AG10803 (cell line): ENCODE measurements at regions not wholly inside any gene's neighbourhood (a gene's known extent, or its start where the extent isn't known, plus 50 kb on each side); places are given as distances from the start of the nearest gene placed in this dataset.

ENCODE experiments used
- DNase-seq: peaks from one replicate; pipeline ENCODE4 v3.0.0; 2010; ENCODE audit warnings: low read depth
- H3K4me3 ChIP-seq: 2 replicates; pipeline ENCODE4 v1.5.1; 2011; ENCODE audit warnings: mild to moderate bottlenecking, low read length, control low read depth
- CTCF ChIP-seq: conservative IDR thresholded peaks from 2 replicates; pipeline ENCODE4 v1.5.1; 2011; ENCODE audit warnings: mild to moderate bottlenecking, low read length, control low read depth, inconsistent platforms

- no peak overlapping the region for H3K4me3 ChIP-seq
- DNase-seq, result no peak
- no peak for TF ChIP-seq CTCF
Observed at GRCh38 chr13:105207572-105208293, 1327.7 kb downstream of the EFNB2 start.

- peak; percentile 25 for TF ChIP-seq CTCF
- no peak overlapping the region for H3K4me3 ChIP-seq
- no peak for DNase-seq
Observed at GRCh38 chr13:105202354-105202753, 1333.1 kb downstream of the EFNB2 start.

GRCh38 chr13:105201351-105201750 is 1334.1 kb downstream of the EFNB2 start:
- H3K4me3 ChIP-seq, result no peak overlapping the region
- DNase-seq, result no peak
- no peak for TF ChIP-seq CTCF

DNA sequence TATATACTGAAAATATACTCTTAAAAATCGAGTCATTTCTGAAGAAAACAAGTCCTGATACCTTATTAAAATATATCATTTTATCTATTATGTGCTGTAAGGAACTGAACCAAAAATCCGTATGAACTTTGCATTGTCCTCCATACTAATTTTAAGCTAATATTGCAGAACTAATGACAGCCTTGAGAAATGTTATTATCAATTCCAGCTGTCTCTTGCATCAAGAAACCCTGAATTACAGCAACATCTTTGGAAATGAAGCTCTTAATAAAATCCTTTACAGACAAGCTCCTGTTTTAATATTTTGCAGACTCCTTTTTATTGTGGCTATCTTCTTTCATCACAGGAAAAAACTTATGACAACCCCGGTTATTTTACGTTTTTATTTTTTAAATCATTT is 1335.3 kb downstream of the EFNB2 start:
- H3K4me3 ChIP-seq, result no peak overlapping the region
- TF ChIP-seq CTCF, result no peak
- no peak for DNase-seq

DNA sequence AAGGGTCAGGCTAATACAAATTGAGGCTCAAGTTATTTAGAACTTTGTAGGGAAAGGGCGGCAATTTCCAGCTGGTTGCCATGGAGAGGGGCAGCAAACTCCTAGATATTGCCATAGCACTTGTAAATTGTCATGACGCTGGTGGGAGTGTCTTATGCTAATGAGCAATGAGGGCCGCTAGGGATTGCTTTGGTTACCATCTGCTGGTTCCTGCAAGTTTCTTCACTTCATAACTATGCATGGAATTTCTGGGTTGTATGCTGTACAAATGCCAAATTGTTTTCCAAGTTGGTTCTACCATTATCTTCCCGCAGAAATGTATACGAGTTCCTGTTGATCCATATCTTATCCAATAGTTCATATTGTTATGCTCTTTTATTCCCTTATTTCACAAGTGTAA is 1339.4 kb downstream of the EFNB2 start:
- peak; percentile 54 for DNase-seq
- H3K4me3 ChIP-seq, result no peak overlapping the region
- TF ChIP-seq CTCF, result no peak

DNA sequence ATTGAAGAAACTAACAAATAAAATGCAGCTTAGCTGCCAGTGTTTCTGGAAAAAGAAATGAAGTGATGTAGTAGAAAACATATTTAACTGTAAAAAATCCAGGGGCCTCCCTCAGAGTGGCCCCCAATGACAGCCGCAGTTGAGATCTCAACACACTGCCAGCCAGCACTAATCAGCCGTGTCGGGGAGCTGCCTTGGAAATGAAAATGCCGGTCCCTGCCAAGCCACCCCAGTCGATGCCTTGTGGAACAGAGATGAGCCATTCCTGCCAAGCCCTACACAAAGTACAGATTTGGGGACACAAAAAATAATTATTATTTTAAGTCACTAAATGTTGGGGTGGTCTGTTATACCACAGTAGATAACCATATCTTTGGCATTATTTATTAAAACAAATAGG is 1342.4 kb downstream of the EFNB2 start:
- TF ChIP-seq CTCF, result no peak
- DNase-seq, result no peak

DNA sequence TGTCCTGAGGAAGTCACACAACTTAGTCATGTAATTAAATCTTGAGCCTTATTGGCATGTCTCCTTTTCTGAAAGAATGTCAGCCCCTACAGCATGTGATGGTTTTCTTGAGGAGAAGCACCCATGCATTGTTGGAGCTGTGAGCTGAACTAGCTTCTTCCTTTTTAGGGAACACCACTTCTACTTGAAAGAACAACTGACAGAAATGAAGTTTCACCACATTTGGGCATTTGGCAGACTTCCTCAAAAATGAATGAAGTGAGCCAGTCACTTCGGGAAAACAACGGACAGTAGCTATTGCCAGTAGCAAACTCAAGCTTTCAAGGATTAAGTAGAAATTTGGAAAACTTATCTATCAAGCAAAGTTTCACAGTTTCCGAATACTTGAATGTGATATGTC is 1351.3 kb downstream of the EFNB2 start:
- TF ChIP-seq CTCF, result no peak
- no peak overlapping the region for H3K4me3 ChIP-seq
- no peak for DNase-seq

More for the DNA sequence above, 1342.4 kb downstream of the EFNB2 start:
- no peak overlapping the region for H3K4me3 ChIP-seq
